H1 (cell line): ENCODE measurements at regions not wholly inside any gene's neighbourhood (a gene's known extent, or its start where the extent isn't known, plus 50 kb on each side); places are given as distances from the start of the nearest gene placed in this dataset.

ENCODE experiments used
- CTCF ChIA-PET: fragments of 300-600 bp; sonication (Branson Sonifier 250); formaldehyde crosslinking; loops from one replicate; lab custom pipeline; 2021; ENCODE audit not compliant: partially characterized antibody; lab: Charles Lee
- POLR2A ChIA-PET: fragments of 300-600 bp; sonication (Branson Sonifier 250); formaldehyde crosslinking; loops from one replicate; lab custom pipeline; 2021; ENCODE audit warnings: inconsistent platforms; ENCODE audit not compliant: partially characterized antibody; lab: Charles Lee
- DNase-seq, 2 experiments: peaks; one replicate each; pipeline versions ENCODE4 v3.0.0 to v3.0.0-alpha.2; 2010 to 2022; ENCODE audit warnings: low spot score in 2 of 2, low read depth in 1 of 2, mixed read lengths in 1 of 2
- FAIRE-seq: peaks from 2 replicates; lab custom pipeline; 2011; peaks lifted over from hg19 to GRCh38; lab: Jason Lieb, UNC
- H2AFZ ChIP-seq: 2 replicates; pipeline ENCODE4 v1.8.1; 2012; ENCODE audit warnings: low read length, inconsistent platforms
- H2AK5ac ChIP-seq: 2 replicates; pipeline ENCODE4 v1.6.1; 2013; ENCODE audit warnings: low read depth, low read length
- H2BK120ac ChIP-seq: replicated peaks from 2 replicates; pipeline ENCODE3; 2013; ENCODE audit warnings: low read depth, low read length, inconsistent platforms
- H2BK12ac ChIP-seq: 2 replicates; pipeline ENCODE4 v1.6.1; 2013; ENCODE audit warnings: low read depth, low read length
- H2BK15ac ChIP-seq: 2 replicates; pipeline ENCODE4 v1.6.1; 2013; ENCODE audit warnings: low read length
- H2BK20ac ChIP-seq: 2 replicates; pipeline ENCODE4 v1.6.1; 2013; ENCODE audit warnings: low read length
- H2BK5ac ChIP-seq: 2 replicates; pipeline ENCODE4 v1.6.1; 2013; ENCODE audit warnings: low read depth, low read length
- H3K14ac ChIP-seq: 2 replicates; pipeline ENCODE4 v1.6.1; 2013; ENCODE audit warnings: inconsistent platforms; ENCODE audit not compliant: insufficient read length
- H3K18ac ChIP-seq: 2 replicates; pipeline ENCODE4 v1.6.1; 2013; ENCODE audit warnings: low read length; ENCODE audit errors: extremely low read depth
- H3K23ac ChIP-seq: 2 replicates; pipeline ENCODE4 v1.6.1; 2013; ENCODE audit warnings: inconsistent platforms; ENCODE audit not compliant: insufficient read length
- H3K23me2 ChIP-seq: 2 replicates; pipeline ENCODE4 v1.6.1; 2013; ENCODE audit warnings: low read depth, low read length
- H3K27ac ChIP-seq: 2 replicates; pipeline ENCODE4 v1.6.1; 2011; ENCODE audit warnings: low read depth, low read length, inconsistent platforms
- H3K27me3 ChIP-seq, 4 experiments: replicated peaks in 1 of 4; 1 replicate in 1 of 4; 2 replicates in 3 of 4; pipeline versions ENCODE4 v1.6.1 to v1.8.1; 2011 to 2013; ENCODE audit warnings: low read length in 3 of 4, mild to moderate bottlenecking in 3 of 4, inconsistent platforms in 2 of 4, mixed read lengths in 2 of 4, moderate library complexity in 1 of 4; ENCODE audit not compliant: control insufficient read depth in 3 of 4, insufficient read depth in 3 of 4; ENCODE audit errors: extremely low read depth in 1 of 4
- H3K36me3 ChIP-seq, 4 experiments: 2 replicates each; pipeline versions ENCODE4 v1.6.1 to v1.8.1; 2011 to 2013; ENCODE audit warnings: mild to moderate bottlenecking in 4 of 4, low read length in 3 of 4, moderate library complexity in 2 of 4, control low read depth in 1 of 4, inconsistent platforms in 1 of 4; ENCODE audit not compliant: insufficient read depth in 4 of 4, control insufficient read depth in 2 of 4
- H3K4ac ChIP-seq: replicated peaks from 2 replicates; pipeline ENCODE3; 2013; ENCODE audit warnings: low read length, low read depth, mixed read lengths, inconsistent platforms; ENCODE audit not compliant: insufficient read length
- H3K4me1 ChIP-seq, 4 experiments: replicated peaks in 1 of 4; 1 replicate in 1 of 4; 2 replicates in 3 of 4; pipeline versions ENCODE4 v1.6.1 to v1.8.1; 2011 to 2013; ENCODE audit warnings: low read length in 3 of 4, inconsistent platforms in 2 of 4, mixed read lengths in 1 of 4; ENCODE audit not compliant: insufficient read depth in 4 of 4, control insufficient read depth in 3 of 4
- H3K4me2 ChIP-seq, 2 experiments: 2 replicates each; pipeline versions ENCODE4 v1.6.1 to v1.8.1; 2011 to 2013; ENCODE audit warnings: low read depth in 2 of 2, low read length in 2 of 2, control low read depth in 1 of 2, inconsistent platforms in 1 of 2, mild to moderate bottlenecking in 1 of 2; ENCODE audit not compliant: insufficient read depth in 1 of 2
- H3K4me3 ChIP-seq, 4 experiments: fragments of 200-600, 300-600 bp in 1 of 4; sonication (generic), shearing (Covaris generic), sonication (Bioruptor Twin) in 1 of 4; 2 replicates each; pipeline versions ENCODE4 v1.5.1 to v1.8.1; 2011 to 2016; ENCODE audit warnings: low read length in 4 of 4, low read depth in 3 of 4, control low read depth in 2 of 4, inconsistent platforms in 2 of 4, mild to moderate bottlenecking in 2 of 4, mixed read lengths in 1 of 4, moderate library complexity in 1 of 4; ENCODE audit not compliant: insufficient read depth in 2 of 4; ENCODE audit errors: extremely low read depth in 1 of 4
- H3K56ac ChIP-seq: replicated peaks from 2 replicates; pipeline ENCODE3; 2013; ENCODE audit warnings: low read depth, mild to moderate bottlenecking, mixed read lengths, low read length, inconsistent platforms; ENCODE audit not compliant: insufficient read length
- H3K79me1 ChIP-seq: 2 replicates; pipeline ENCODE4 v1.6.1; 2013; ENCODE audit warnings: low read depth, low read length, control low read depth
- H3K79me2 ChIP-seq, 2 experiments: 2 replicates each; pipeline versions ENCODE4 v1.6.1 to v1.8.1; 2012 to 2013; ENCODE audit warnings: low read length in 2 of 2, mild to moderate bottlenecking in 2 of 2, inconsistent platforms in 1 of 2; ENCODE audit not compliant: insufficient read depth in 2 of 2, control insufficient read depth in 1 of 2
- H3K9ac ChIP-seq, 4 experiments: replicated peaks in 1 of 4; 1 replicate in 1 of 4; 2 replicates in 3 of 4; pipeline versions ENCODE4 v1.6.1 to v1.8.1; 2011 to 2013; ENCODE audit warnings: low read depth in 3 of 4, low read length in 3 of 4, control low read depth in 2 of 4, mild to moderate bottlenecking in 2 of 4, moderate library complexity in 2 of 4, inconsistent platforms in 1 of 4; ENCODE audit errors: extremely low read depth in 1 of 4
- H3K9me3 ChIP-seq, 2 experiments: 2 replicates each; pipeline versions ENCODE4 v1.6.1 to v1.8.1; 2012 to 2013; ENCODE audit warnings: mild to moderate bottlenecking in 2 of 2, moderate library complexity in 2 of 2, control low read depth in 1 of 2, inconsistent platforms in 1 of 2, low read depth in 1 of 2, low read length in 1 of 2, mixed read lengths in 1 of 2; ENCODE audit not compliant: insufficient read depth in 2 of 2
- H4K20me1 ChIP-seq, 2 experiments: replicated peaks in 1 of 2; 2 replicates each; pipeline versions ENCODE3 to v1.8.1; 2011 to 2013; ENCODE audit warnings: inconsistent platforms in 2 of 2, low read length in 2 of 2, mild to moderate bottlenecking in 1 of 2; ENCODE audit not compliant: insufficient read depth in 2 of 2, control insufficient read depth in 1 of 2
- H4K5ac ChIP-seq: 2 replicates; pipeline ENCODE4 v1.6.1; 2013; ENCODE audit warnings: low read length, low read depth, mixed read lengths, inconsistent platforms; ENCODE audit not compliant: insufficient read length
- H4K8ac ChIP-seq: 2 replicates; pipeline ENCODE4 v1.8.0; 2013; ENCODE audit warnings: mild to moderate bottlenecking, moderate library complexity, low read length, inconsistent platforms; ENCODE audit not compliant: insufficient read depth; ENCODE audit errors: extremely low read depth
- H4K91ac ChIP-seq: replicated peaks from 2 replicates; pipeline ENCODE3; 2013; ENCODE audit warnings: low read length, mixed read lengths, inconsistent platforms; ENCODE audit not compliant: insufficient read length
- ASH2L ChIP-seq: fragments of 200-600, 300-600 bp; sonication (generic); IDR thresholded peaks from one replicate; pipeline ENCODE4 v1.7.1; 2017; ENCODE audit warnings: low read length
- CHD1 ChIP-seq: IDR thresholded peaks from 2 replicates; pipeline ENCODE4 v1.6.1; 2012; ENCODE audit warnings: low read depth, low read length, improper control_type of control experiment
- CTBP2 ChIP-seq: IDR thresholded peaks from 2 replicates; pipeline ENCODE4 v1.7.0; 2011; ENCODE audit warnings: borderline replicate concordance, mild to moderate bottlenecking, moderate library complexity, mixed read lengths, low read length; ENCODE audit not compliant: insufficient read depth, insufficient read length
- EGR1 ChIP-seq: IDR thresholded peaks from 2 replicates; pipeline ENCODE4 v1.6.1; 2011; ENCODE audit warnings: low read depth, low read length, borderline replicate concordance
- FOSL1 ChIP-seq: IDR thresholded peaks from 2 replicates; pipeline ENCODE4 v1.6.1; 2011; ENCODE audit warnings: mild to moderate bottlenecking, low read depth, low read length, moderate library complexity; ENCODE audit not compliant: insufficient read depth
- HDAC2 ChIP-seq, 2 experiments: fragments of 300-600 bp in 1 of 2; sonication (generic) in 1 of 2; IDR thresholded peaks; 2 replicates each; pipeline ENCODE4 v1.6.1; 2011 to 2012; ENCODE audit warnings: low read depth in 2 of 2, low read length in 2 of 2, mild to moderate bottlenecking in 2 of 2, moderate library complexity in 2 of 2, borderline replicate concordance in 1 of 2, inconsistent platforms in 1 of 2
- NRF1 ChIP-seq: IDR thresholded peaks from 2 replicates; pipeline ENCODE4 v1.6.1; 2011; ENCODE audit warnings: mild to moderate bottlenecking, low read depth, low read length, improper control_type of control experiment
- RFX5 ChIP-seq: IDR thresholded peaks from 2 replicates; pipeline ENCODE4 v1.6.1; 2011; ENCODE audit warnings: low read depth, low read length, improper control_type of control experiment, borderline replicate concordance
- RXRA ChIP-seq: IDR thresholded peaks from 2 replicates; pipeline ENCODE4 v1.6.1; 2011; ENCODE audit warnings: low read depth, mild to moderate bottlenecking, low read length, moderate library complexity; ENCODE audit not compliant: insufficient read depth
- SP2 ChIP-seq: IDR thresholded peaks from 2 replicates; pipeline ENCODE4 v1.6.1; 2012; ENCODE audit warnings: mild to moderate bottlenecking, low read length, inconsistent platforms
- SP4 ChIP-seq: IDR thresholded peaks from 2 replicates; pipeline ENCODE4 v1.6.1; 2012; ENCODE audit warnings: low read length, inconsistent platforms
- TBP ChIP-seq: IDR thresholded peaks from 2 replicates; pipeline ENCODE4 v1.6.1; 2011; ENCODE audit warnings: low read depth, low read length, improper control_type of control experiment
- TCF12 ChIP-seq: IDR thresholded peaks from 2 replicates; pipeline ENCODE4 v1.6.1; 2011; ENCODE audit warnings: low read depth, mild to moderate bottlenecking, low read length
- YY1 ChIP-seq: IDR thresholded peaks from 2 replicates; pipeline ENCODE4 v1.6.1; 2011; ENCODE audit warnings: low read depth, mild to moderate bottlenecking, low read length
- WGBS, 2 experiments: shearing (Covaris generic) in 1 of 2; methylation state at CpG; one replicate each; pipeline versions ENCODE4 v1.1.6 to v1.1.7; 2013 to 2015; ENCODE audit warnings: low lambda C conversion rate in 2 of 2, mixed read lengths in 2 of 2, inconsistent platforms in 1 of 2, low coverage in 1 of 2, missing lambda C conversion rate in 1 of 2; ENCODE audit not compliant: insufficient replicate concordance in 2 of 2, insufficient coverage in 1 of 2, insufficient read length in 1 of 2; ENCODE audit errors: extremely low coverage in 1 of 2, missing lambda C conversion rate in 1 of 2; 5-methylcytosine and 5-hydroxymethylcytosine counted together
- TF ChIP-seq, protein P1 (sequence below): IDR thresholded peaks from 2 replicates; pipeline ENCODE4 v1.6.1; 2012; ENCODE audit warnings: inconsistent platforms

DNA sequence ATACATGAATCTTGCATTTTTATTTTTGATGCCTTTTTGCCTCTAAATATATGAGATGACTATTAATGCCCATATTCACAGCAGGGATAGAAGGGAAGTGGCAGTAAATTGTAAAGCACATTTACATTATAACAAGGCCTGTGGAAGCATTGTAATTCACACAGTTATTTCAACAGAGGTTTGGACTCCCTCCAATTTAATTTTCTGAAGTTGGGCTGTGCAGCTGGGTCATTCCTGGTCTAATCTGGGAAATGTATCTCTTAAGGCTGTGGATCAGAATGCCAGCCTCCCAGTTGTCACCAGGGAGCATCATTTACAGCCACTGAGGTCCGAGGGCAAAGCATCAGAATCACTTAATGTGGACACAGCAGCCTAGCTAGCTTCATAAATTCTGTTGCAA, 434.5 kb downstream of the MFSD1 start:
- no peak for TF ChIP-seq RFX5
- TF ChIP-seq TBP = no peak
- no peak for TF ChIP-seq RXRA
- TF ChIP-seq, protein P1, sequence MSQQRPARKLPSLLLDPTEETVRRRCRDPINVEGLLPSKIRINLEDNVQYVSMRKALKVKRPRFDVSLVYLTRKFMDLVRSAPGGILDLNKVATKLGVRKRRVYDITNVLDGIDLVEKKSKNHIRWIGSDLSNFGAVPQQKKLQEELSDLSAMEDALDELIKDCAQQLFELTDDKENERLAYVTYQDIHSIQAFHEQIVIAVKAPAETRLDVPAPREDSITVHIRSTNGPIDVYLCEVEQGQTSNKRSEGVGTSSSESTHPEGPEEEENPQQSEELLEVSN = no peak
- no peak for TF ChIP-seq TCF12
- no peak for TF ChIP-seq NRF1
- no peak for TF ChIP-seq FOSL1
- TF ChIP-seq YY1 = no peak
- no peak for TF ChIP-seq EGR1
- TF ChIP-seq SP2 = no peak
- no peak for TF ChIP-seq CTBP2
- TF ChIP-seq SP4 = no peak
- no peak for TF ChIP-seq ASH2L
- TF ChIP-seq CHD1 = no peak
- no peak for TF ChIP-seq HDAC2 (IDR thresholded peaks at IDR 0.05; ENCODE audit: borderline replicate concordance in 1 of 2, low read depth in 2 of 2, low read length in 2 of 2)
- no peak overlapping the region for H3K4ac ChIP-seq
- no peak overlapping the region for H2BK12ac ChIP-seq
- H3K23ac ChIP-seq = no peak overlapping the region
- H3K23me2 ChIP-seq = no peaks in the 10 kb centered on the region
- no peak overlapping the region for H2BK15ac ChIP-seq
- H4K91ac ChIP-seq = no peak overlapping the region
- no peak overlapping the region for H4K8ac ChIP-seq
- ChIA-PET POLR2A (no interaction called here), CTCF (interaction anchor here (0.6 to 2.4 kb wide), 6 partner anchors 15 to 323 kb away, joined by 3 to 7 read pairs (median 4); no protein-coding TSS in a partner anchor)
- FAIRE-seq (no peak), DNase-seq (no peak)
- H2BK120ac ChIP-seq = no peak overlapping the region
- no peak overlapping the region for H3K18ac ChIP-seq
- H2BK5ac ChIP-seq = no peak overlapping the region
- H3K27me3 ChIP-seq = no peaks in the 10 kb centered on the region
- H4K20me1 ChIP-seq = no peaks in the 10 kb centered on the region
- no peak overlapping the region for H3K14ac ChIP-seq
- H3K9ac ChIP-seq = no peak overlapping the region
- no peak overlapping the region for H2AFZ ChIP-seq
- 100% methylated on average over 1 of the region's 1 CpG; no CpG with 5 or more reads in 1 of the 2 experiments for WGBS, 2 experiments
- H3K4me2 ChIP-seq = no peak overlapping the region
- H2BK20ac ChIP-seq = no peak overlapping the region
- H3K79me2 ChIP-seq = no peaks in the 10 kb centered on the region
- H4K5ac ChIP-seq = no peak overlapping the region
- H3K4me1 ChIP-seq = 0 out of 7 replicates have a peak, but pooled peaks cover 0 to 5% (median 0%) of the 10 kb centered on the region in 4 experiments
- no peaks in the 10 kb centered on the region for H3K9me3 ChIP-seq
- no peak overlapping the region for H2AK5ac ChIP-seq
- H3K56ac ChIP-seq = no peak overlapping the region
- no peak overlapping the region for H3K27ac ChIP-seq
- no peak overlapping the region for H3K4me3 ChIP-seq
- H3K79me1 ChIP-seq = no peaks in the 10 kb centered on the region
- H3K36me3 ChIP-seq = no peaks in the 10 kb centered on the region
